Esophagus squamous epithelium (tissue), 4 donors: ENCODE measurements at regions not wholly inside any gene's neighbourhood (a gene's known extent, or its start where the extent isn't known, plus 50 kb on each side); places are given as distances from the start of the nearest gene placed in this dataset.

Experiments used
- CTCF ChIP-seq, 6 experiments: fragments of 450-650 bp in 4 of 6; fragments of 200-600 bp in 2 of 6; sonication (generic) in 2 of 6; IDR thresholded peaks; one replicate each; pipeline ENCODE4 v1.5.1; 2016 to 2019; ENCODE audit warnings: antibody characterized with exemption in 6 of 6, mild to moderate bottlenecking in 4 of 6, moderate library complexity in 4 of 6
- POLR2A ChIP-seq, 4 donors: fragments of 450-650 bp; IDR thresholded peaks; one replicate each; pipeline ENCODE4 v1.6.1; 2017; ENCODE audit warnings: antibody characterized with exemption in 4 of 4, mild to moderate bottlenecking in 4 of 4, moderate library complexity in 3 of 4

- TF ChIP-seq CTCF (IDR thresholded peaks at IDR 0.05) (no peak), POLR2A (IDR thresholded peaks at IDR 0.05) (no peak)
These were observed 156.0 kb upstream of the ROPN1 start for GRCh38 chr3:124147946-124148345.
